Nephron progenitor cell (in vitro differentiated cells): ENCODE measurements at regions not wholly inside any gene's neighbourhood (a gene's known extent, or its start where the extent isn't known, plus 50 kb on each side); places are given as distances from the start of the nearest gene placed in this dataset.

Source experiments
- DNase-seq: peaks from one replicate; pipeline ENCODE4 v3.0.0; 2021
- H3K27ac Mint-ChIP-seq: 2 replicates; pipeline ENCODE4 v1.8.0; 2021; ENCODE audit warnings: mild to moderate bottlenecking, moderate library complexity, mixed read lengths
- H3K27me3 Mint-ChIP-seq: 2 replicates; pipeline ENCODE4 v1.8.0; 2021; ENCODE audit warnings: mild to moderate bottlenecking, low read depth, mixed read lengths; ENCODE audit not compliant: poor library complexity
- H3K36me3 Mint-ChIP-seq: 2 replicates; pipeline ENCODE4 v1.8.0; 2021; ENCODE audit warnings: low read depth, mixed read lengths
- H3K4me1 Mint-ChIP-seq: 2 replicates; pipeline ENCODE4 v1.8.0; 2021; ENCODE audit warnings: mixed read lengths
- H3K4me3 Mint-ChIP-seq: 2 replicates; pipeline ENCODE4 v1.8.0; 2021; ENCODE audit warnings: mild to moderate bottlenecking, moderate library complexity, mixed read lengths
- H3K9me3 Mint-ChIP-seq: 2 replicates; pipeline ENCODE4 v1.8.0; 2021; ENCODE audit warnings: mild to moderate bottlenecking, moderate library complexity, mixed read lengths
- TF ChIP-seq, protein P1 (sequence below): fragments of 200-600 bp; sonication (generic); IDR thresholded peaks from 2 replicates; pipeline ENCODE4 v1.5.0; 2021; ENCODE audit warnings: antibody characterized with exemption

DNA sequence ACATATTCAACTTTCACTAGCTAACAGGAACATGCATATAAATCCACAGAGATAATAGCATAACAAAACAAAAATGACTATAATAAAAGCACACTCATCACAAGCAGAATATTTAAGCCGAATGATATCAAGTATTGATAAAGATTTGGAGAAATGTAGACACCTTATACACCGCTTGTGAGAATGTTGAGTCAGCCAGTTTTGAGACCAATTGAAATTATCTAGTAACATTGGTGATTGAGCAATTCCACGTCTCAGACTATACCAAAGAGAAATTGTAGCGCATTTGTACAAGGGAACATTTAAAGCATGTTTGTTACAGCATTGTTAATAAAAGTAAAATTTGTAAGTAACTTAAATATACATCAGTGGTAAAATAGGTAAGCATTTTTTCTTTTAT, 402.9 kb upstream of the FIGN start:
- Mint-ChIP-seq H3K4me3 (no peak overlapping the region), H3K36me3 (no peaks in the 10 kb centered on the region), H3K27ac (no peak overlapping the region), H3K9me3 (no peaks in the 10 kb centered on the region), H3K4me1 (no peaks in the 10 kb centered on the region), H3K27me3 (no peaks in the 10 kb centered on the region)
- TF ChIP-seq, protein P1, sequence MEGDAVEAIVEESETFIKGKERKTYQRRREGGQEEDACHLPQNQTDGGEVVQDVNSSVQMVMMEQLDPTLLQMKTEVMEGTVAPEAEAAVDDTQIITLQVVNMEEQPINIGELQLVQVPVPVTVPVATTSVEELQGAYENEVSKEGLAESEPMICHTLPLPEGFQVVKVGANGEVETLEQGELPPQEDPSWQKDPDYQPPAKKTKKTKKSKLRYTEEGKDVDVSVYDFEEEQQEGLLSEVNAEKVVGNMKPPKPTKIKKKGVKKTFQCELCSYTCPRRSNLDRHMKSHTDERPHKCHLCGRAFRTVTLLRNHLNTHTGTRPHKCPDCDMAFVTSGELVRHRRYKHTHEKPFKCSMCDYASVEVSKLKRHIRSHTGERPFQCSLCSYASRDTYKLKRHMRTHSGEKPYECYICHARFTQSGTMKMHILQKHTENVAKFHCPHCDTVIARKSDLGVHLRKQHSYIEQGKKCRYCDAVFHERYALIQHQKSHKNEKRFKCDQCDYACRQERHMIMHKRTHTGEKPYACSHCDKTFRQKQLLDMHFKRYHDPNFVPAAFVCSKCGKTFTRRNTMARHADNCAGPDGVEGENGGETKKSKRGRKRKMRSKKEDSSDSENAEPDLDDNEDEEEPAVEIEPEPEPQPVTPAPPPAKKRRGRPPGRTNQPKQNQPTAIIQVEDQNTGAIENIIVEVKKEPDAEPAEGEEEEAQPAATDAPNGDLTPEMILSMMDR: no peak
- no peak for DNase-seq

DNA sequence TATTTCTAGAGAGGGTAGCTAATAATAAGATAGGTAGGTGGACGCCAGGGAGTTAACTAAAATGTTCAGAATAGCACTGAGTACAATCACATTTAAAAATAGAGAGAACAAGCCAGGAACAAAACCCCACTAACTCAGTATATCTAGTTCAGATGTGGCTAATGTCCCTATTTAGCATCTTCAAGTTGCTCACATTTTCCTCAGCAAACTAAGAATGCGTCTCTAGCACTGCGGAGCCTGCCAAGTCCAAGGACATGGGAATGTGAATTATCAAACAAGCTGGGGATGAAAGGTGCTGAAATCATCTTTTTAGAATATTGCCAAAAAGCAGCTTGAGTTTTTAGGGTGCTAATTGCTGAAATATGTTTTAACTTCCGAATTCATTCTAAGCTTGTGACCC, 398.5 kb upstream of the FIGN start:
- TF ChIP-seq, protein P1: no peak
- Mint-ChIP-seq H3K36me3 (no peaks in the 10 kb centered on the region), H3K9me3 (no peaks in the 10 kb centered on the region), H3K4me3 (no peak overlapping the region), H3K27me3 (peaks cover 3% of the 10 kb centered on the region), H3K4me1 (no peaks in the 10 kb centered on the region), H3K27ac (no peak overlapping the region)
- DNase-seq: no peak

DNA sequence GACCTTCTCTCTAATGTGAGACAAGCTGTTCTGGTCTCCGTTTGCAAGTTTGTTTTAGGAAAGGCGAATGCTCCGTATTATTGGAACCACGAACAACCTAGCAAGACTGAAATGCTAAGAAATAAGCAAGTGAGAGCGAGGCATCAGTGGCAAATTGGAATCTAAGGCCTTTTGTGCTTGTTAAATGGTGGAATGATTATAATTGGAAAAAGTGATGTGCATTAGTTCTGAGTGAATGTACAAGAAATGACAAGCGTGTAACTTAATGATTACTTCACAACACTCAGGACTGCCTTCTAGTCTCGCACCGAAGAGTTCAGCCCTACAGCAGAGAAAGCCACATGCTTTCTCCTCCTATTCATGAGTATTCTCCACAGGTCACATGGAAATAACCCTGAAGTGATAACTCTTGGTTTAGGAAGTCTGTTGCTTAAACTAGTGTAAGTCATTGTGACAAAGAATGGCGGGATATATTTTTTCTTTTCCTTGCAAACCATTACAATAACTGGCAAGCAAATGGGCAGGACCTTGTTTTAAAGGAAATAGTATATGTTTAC, 392.2 kb upstream of the FIGN start:
- peaks cover 6% of the 10 kb centered on the region for H3K9me3 Mint-ChIP-seq
- H3K4me1 Mint-ChIP-seq: peaks cover 14% of the 10 kb centered on the region
- no peak overlapping the region for H3K27ac Mint-ChIP-seq
- H3K36me3 Mint-ChIP-seq: no peaks in the 10 kb centered on the region
- no peak for DNase-seq
- H3K4me3 Mint-ChIP-seq: no peak overlapping the region
- TF ChIP-seq, protein P1: no peak
- peaks cover 3% of the 10 kb centered on the region for H3K27me3 Mint-ChIP-seq

DNA sequence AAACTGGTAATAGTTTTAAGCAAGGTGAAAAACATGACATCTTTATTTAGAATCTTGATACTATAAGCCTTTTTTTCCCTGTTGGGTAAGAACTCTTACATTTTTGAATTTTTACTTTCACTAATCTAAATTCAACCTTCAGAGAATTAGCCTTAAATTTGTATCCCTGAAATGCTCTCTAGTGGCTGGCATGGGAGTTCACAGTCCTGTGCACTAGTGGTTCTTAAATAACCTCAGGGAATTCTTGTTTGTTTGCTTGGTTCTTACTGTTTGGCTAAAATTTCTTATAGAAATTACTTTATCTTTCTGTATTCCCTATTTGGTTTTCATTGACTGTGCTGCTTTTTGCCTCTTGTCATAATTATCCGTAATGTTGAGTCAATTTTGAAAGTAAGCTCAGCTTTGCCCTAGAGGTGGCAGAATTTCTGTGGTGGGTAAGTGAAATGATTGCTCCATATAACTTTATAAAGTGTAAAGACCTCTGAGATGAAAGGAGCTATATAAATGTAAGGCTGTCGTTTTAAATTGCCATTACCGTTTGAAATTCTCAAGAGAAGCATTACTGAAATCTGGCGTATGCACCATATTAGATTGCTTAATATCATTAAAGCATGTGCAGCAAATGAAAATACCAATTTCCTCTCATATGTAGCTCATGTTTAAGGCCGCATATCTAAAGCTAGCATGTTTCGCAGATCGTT, 391.3 kb upstream of the FIGN start:
- no peaks in the 10 kb centered on the region for H3K36me3 Mint-ChIP-seq

DNA sequence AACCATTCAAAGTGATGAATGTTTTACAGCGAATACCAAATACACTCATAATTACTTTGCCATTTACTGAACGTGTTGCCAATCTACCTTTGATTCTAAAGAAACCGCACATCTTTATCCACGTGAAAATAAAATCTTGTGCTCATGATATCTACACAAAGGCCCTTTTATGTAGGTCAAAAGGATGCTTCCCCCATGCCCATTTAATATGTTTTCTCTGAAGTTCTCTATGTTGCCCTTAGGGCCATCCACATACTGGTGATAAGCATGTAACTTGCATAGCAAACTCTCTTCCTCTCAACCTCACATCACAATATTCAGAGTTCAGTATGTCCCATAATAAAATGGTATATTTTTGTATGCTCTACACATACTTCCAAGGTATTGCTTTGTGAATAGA, 380.0 kb upstream of the FIGN start:
- TF ChIP-seq, protein P1: no peak
- Mint-ChIP-seq H3K27ac (no peak overlapping the region), H3K4me1 (no peaks in the 10 kb centered on the region), H3K4me3 (no peak overlapping the region), H3K9me3 (no peaks in the 10 kb centered on the region), H3K36me3 (no peaks in the 10 kb centered on the region), H3K27me3 (no peaks in the 10 kb centered on the region)
- DNase-seq: no peak

More for the DNA sequence above, 391.3 kb upstream of the FIGN start:
- Mint-ChIP-seq H3K27ac (no peak overlapping the region), H3K4me1 (peaks cover 14% of the 10 kb centered on the region), H3K4me3 (no peak overlapping the region), H3K9me3 (peaks cover 6% of the 10 kb centered on the region), H3K27me3 (peaks cover 3% of the 10 kb centered on the region)
- TF ChIP-seq, protein P1: no peak
- DNase-seq: no peak

DNA sequence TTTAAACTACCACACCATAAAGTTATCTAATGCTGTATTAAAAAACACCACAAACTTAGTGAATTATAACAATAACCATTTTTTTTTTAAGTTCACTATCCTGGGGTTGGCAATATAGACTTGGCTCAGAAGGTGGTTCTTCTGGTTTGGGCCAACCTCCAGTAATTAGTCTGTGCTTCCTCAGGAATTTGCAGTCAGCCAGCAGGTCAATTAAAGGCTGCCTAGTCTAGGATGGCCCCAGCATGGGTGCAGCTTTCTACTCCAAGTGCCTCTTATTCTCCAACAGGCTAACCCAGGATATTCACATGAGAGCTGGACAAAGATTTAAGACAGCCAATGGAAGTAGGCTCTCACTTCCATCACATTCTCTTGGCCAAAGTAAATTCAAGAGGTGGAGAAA, 379.1 kb upstream of the FIGN start:
- Mint-ChIP-seq H3K36me3 (no peaks in the 10 kb centered on the region), H3K9me3 (no peaks in the 10 kb centered on the region), H3K4me1 (no peaks in the 10 kb centered on the region), H3K27ac (no peak overlapping the region), H3K27me3 (no peaks in the 10 kb centered on the region), H3K4me3 (no peak overlapping the region)
- TF ChIP-seq, protein P1: no peak
- no peak for DNase-seq
